ENCODE measurements at regions not wholly inside any gene's neighbourhood (a gene's known extent, or its start where the extent isn't known, plus 50 kb on each side); places are given as distances from the start of the nearest gene placed in this dataset.

DNA sequence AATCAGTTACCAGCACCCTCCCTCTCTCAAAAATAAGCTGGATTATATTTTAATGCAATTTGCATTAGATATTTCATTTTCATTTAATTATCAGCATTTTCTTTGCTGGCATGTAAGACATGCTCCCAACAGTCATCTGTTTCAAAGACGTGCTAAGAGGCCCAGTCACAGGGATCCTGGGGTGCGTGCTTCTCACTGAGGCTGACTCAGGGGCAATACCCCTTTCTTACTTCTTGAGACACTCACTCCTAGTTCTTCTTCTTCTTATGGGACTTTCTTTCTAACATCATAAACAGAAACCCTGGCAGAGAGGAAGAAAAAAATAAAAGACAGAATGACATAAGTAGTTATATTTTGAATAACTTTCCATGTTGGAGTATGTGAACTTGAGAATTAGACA, 372.1 kb upstream of the MEX3C start:
- Histone ChIP-seq H3K9ac (ENCODE audit: insufficient read depth, low read depth, low read length) (no peak overlapping the region), H3K4me2 (ENCODE audit: low read depth, low read length) (no peak overlapping the region), H2AFZ (ENCODE audit: low read length) (no peak overlapping the region), H3K9me3 (ENCODE audit: low read length) (no peaks in the 10 kb centered on the region), H3K36me3 (replicated peaks in 1 of 2; ENCODE audit: control insufficient read depth in 1 of 2, insufficient read depth in 2 of 2, low read length in 2 of 2) (no peaks in the 10 kb centered on the region), H3K27ac (ENCODE audit: extremely low read length, insufficient read depth, low read length) (no peak overlapping the region), H3K79me2 (ENCODE audit: insufficient read depth, low read length) (no peaks in the 10 kb centered on the region), H3K27me3 (ENCODE audit: control insufficient read depth in 1 of 2, insufficient read depth in 2 of 2, low read length in 2 of 2) (0 out of 5 replicates have a peak, but pooled peaks cover 0 to under 1% of the 10 kb centered on the region in 2 experiments), H3K4me3 (replicated peaks in 1 of 3; ENCODE audit: insufficient read depth in 1 of 3, low read depth in 2 of 3, low read length in 3 of 3) (no peak overlapping the region), H4K20me1 (ENCODE audit: insufficient read depth, low read length) (no peaks in the 10 kb centered on the region), H3K4me1 (ENCODE audit: insufficient read depth, low read length) (no peaks in the 10 kb centered on the region)
- BruUV-seq (replicated peaks): no TSS peak
- 18% methylated on average over 2 of the region's 2 CpGs for WGBS (ENCODE audit: low lambda C conversion rate)
- in situ Hi-C loops (cut with HindIII; ENCODE audit: extremely low pct_ligation_motif_present, low pct_unique_long_range_greater_than_20kb): no loop called here
- no peak for DNase-seq (ENCODE audit: low spot score)
- POLR2A ChIA-PET: no interaction called here
- ATAC-seq: no peak
- intact Hi-C loops (cut with micrococcal nuclease; ENCODE audit: unreplicated experiment): no loop called here
- TF ChIP-seq ZSCAN31 (CRISPR knock-in tag; IDR thresholded peaks at IDR 0.05; ENCODE audit: low read depth) (no peak), SNAPC4 (CRISPR knock-in tag; IDR thresholded peaks at IDR 0.05) (no peak), EHMT2 (IDR thresholded peaks at IDR 0.05; ENCODE audit: borderline replicate concordance, low read depth, low read length) (no peak), CC2D1A (CRISPR knock-in tag; IDR thresholded peaks at IDR 0.05) (no peak), ZNF20 (CRISPR knock-in tag; IDR thresholded peaks at IDR 0.05) (no peak), THRA (CRISPR knock-in tag; IDR thresholded peaks at IDR 0.05; ENCODE audit: borderline replicate concordance) (no peak), ZNF800 (CRISPR knock-in tag; IDR thresholded peaks at IDR 0.05) (no peak), CHD2 (IDR thresholded peaks at IDR 0.05; ENCODE audit: low read depth, low read length) (no peak), EZH2 (conservative IDR thresholded peaks at IDR 0.05; ENCODE audit: low read depth, low read length) (no peak)
- TF ChIP-seq, protein P1, sequence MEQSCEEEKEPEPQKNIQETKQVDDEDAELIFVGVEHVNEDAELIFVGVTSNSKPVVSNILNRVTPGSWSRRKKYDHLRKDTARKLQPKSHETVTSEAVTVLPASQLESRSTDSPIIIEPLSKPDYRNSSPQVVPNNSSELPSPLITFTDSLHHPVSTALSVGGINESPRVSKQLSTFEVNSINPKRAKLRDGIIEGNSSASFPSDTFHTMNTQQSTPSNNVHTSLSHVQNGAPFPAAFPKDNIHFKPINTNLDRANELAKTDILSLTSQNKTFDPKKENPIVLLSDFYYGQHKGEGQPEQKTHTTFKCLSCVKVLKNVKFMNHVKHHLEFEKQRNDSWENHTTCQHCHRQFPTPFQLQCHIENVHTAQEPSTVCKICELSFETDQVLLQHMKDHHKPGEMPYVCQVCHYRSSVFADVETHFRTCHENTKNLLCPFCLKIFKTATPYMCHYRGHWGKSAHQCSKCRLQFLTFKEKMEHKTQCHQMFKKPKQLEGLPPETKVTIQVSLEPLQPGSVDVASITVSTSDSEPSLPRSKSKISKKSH (CRISPR knock-in tag; IDR thresholded peaks at IDR 0.05; ENCODE audit: borderline replicate concordance): no peak
- CTCF ChIA-PET (ENCODE audit: low intra/inter-chr PET ratio, low total read pairs): no interaction called here
- no peak for FAIRE-seq

Data from HepG2 (cell line).